ENCODE measurements at regions not wholly inside any gene's neighbourhood (a gene's known extent, or its start where the extent isn't known, plus 50 kb on each side); places are given as distances from the start of the nearest gene placed in this dataset.

GRCh38 chr2:18754286-18754685, 164.9 kb upstream of the NT5C1B start:
- DNase-seq = no peak

GRCh38 chr2:18753722-18754121, 164.4 kb upstream of the NT5C1B start:
- DNase-seq = no peak

- no peak for DNase-seq
Observed at GRCh38 chr2:18752667-18753422, 163.5 kb upstream of the NT5C1B start.

- no peak for DNase-seq
Observed at GRCh38 chr2:18752022-18752493, 162.7 kb upstream of the NT5C1B start.

GRCh38 chr2:18750672-18751554, 161.5 kb upstream of the NT5C1B start:
- no peak for DNase-seq

- DNase-seq = peak; percentile 90
Observed at GRCh38 chr2:18749912-18750526, 160.7 kb upstream of the NT5C1B start.

- DNase-seq = no peak
Observed at GRCh38 chr2:18745431-18746272, 156.3 kb upstream of the NT5C1B start.

- no peak for DNase-seq
Observed at GRCh38 chr2:18741895-18742732, 152.7 kb upstream of the NT5C1B start.

GRCh38 chr2:18741191-18741590, 151.8 kb upstream of the NT5C1B start:
- no peak for DNase-seq

GRCh38 chr2:18740474-18740881, 151.1 kb upstream of the NT5C1B start:
- DNase-seq = no peak

- no peak for DNase-seq
Observed at GRCh38 chr2:18731666-18732065, 142.3 kb upstream of the NT5C1B start.

GRCh38 chr2:18724371-18725145, 135.2 kb upstream of the NT5C1B start:
- DNase-seq = no peak

GRCh38 chr2:18723219-18723618, 133.8 kb upstream of the NT5C1B start:
- DNase-seq = no peak

- no peak for DNase-seq
Observed at GRCh38 chr2:18722101-18722500, 132.7 kb upstream of the NT5C1B start.

GRCh38 chr2:18721038-18721922, 131.9 kb upstream of the NT5C1B start:
- DNase-seq = peak; percentile 24

GRCh38 chr2:18719978-18720775, 130.8 kb upstream of the NT5C1B start:
- no peak for DNase-seq

GRCh38 chr2:18708203-18708715, 118.9 kb upstream of the NT5C1B start:
- DNase-seq = no peak

GRCh38 chr2:18706001-18706400, 116.6 kb upstream of the NT5C1B start:
- no peak for DNase-seq

- no peak for DNase-seq
Observed at GRCh38 chr2:18704276-18704675, 114.9 kb upstream of the NT5C1B start.
